ENCODE measurements at regions not wholly inside any gene's neighbourhood (a gene's known extent, or its start where the extent isn't known, plus 50 kb on each side); places are given as distances from the start of the nearest gene placed in this dataset.

- H3K36me3 ChIP-seq (ENCODE audit: control insufficient read depth in 2 of 4, insufficient read depth in 4 of 4, low read length in 3 of 4): no peaks in the 10 kb centered on the region
- WGBS, 2 experiments (ENCODE audit: extremely low coverage in 1 of 2, insufficient coverage in 1 of 2, insufficient read length in 1 of 2, insufficient replicate concordance in 2 of 2, low coverage in 1 of 2, low lambda C conversion rate in 2 of 2, missing lambda C conversion rate in 1 of 2): 97% methylated on average over 2 of the region's 2 CpGs; no CpG with 5 or more reads in 1 of the 2 experiments
- H2AFZ ChIP-seq (ENCODE audit: low read length): no peak overlapping the region
- H2BK120ac ChIP-seq (replicated peaks; ENCODE audit: low read depth, low read length): no peak overlapping the region
- H3K56ac ChIP-seq (replicated peaks; ENCODE audit: insufficient read length, low read depth, low read length): no peak overlapping the region
- H2BK5ac ChIP-seq (ENCODE audit: low read depth, low read length): no peak overlapping the region
- H2AK5ac ChIP-seq (ENCODE audit: low read depth, low read length): no peak overlapping the region
- ChIA-PET POLR2A (ENCODE audit: partially characterized antibody) (no interaction called here), CTCF (ENCODE audit: partially characterized antibody) (no interaction called here)
- H3K9me3 ChIP-seq (ENCODE audit: insufficient read depth in 2 of 2, low read depth in 1 of 2, low read length in 1 of 2): no peaks in the 10 kb centered on the region
- no peak overlapping the region for H3K9ac ChIP-seq (replicated peaks in 1 of 4; ENCODE audit: extremely low read depth in 1 of 4, low read depth in 3 of 4, low read length in 3 of 4)
- H3K14ac ChIP-seq (ENCODE audit: insufficient read length): no peak overlapping the region
- DNase-seq (ENCODE audit: low read depth in 1 of 2, low spot score in 2 of 2) (no peak), FAIRE-seq (no peak)
- H3K23me2 ChIP-seq (ENCODE audit: low read depth, low read length): no peaks in the 10 kb centered on the region
- H3K23ac ChIP-seq (ENCODE audit: insufficient read length): no peak overlapping the region
- no peaks in the 10 kb centered on the region for H3K79me1 ChIP-seq (ENCODE audit: low read depth, low read length)
- no peaks in the 10 kb centered on the region for H3K79me2 ChIP-seq (ENCODE audit: control insufficient read depth in 1 of 2, insufficient read depth in 2 of 2, low read length in 2 of 2)
- no peak overlapping the region for H3K4me3 ChIP-seq (ENCODE audit: extremely low read depth in 1 of 4, insufficient read depth in 2 of 4, low read depth in 3 of 4, low read length in 4 of 4)
- no peak overlapping the region for H3K4ac ChIP-seq (replicated peaks; ENCODE audit: insufficient read length, low read depth, low read length)
- H4K8ac ChIP-seq (ENCODE audit: extremely low read depth, insufficient read depth, low read length): no peak overlapping the region
- no peak overlapping the region for H2BK20ac ChIP-seq (ENCODE audit: low read length)
- no peak overlapping the region for H4K91ac ChIP-seq (replicated peaks; ENCODE audit: insufficient read length, low read length)
- H4K20me1 ChIP-seq (replicated peaks in 1 of 2; ENCODE audit: control insufficient read depth in 1 of 2, insufficient read depth in 2 of 2, low read length in 2 of 2): no peaks in the 10 kb centered on the region
- H3K27ac ChIP-seq (ENCODE audit: low read depth, low read length): no peak overlapping the region
- H3K4me2 ChIP-seq (ENCODE audit: insufficient read depth in 1 of 2, low read depth in 2 of 2, low read length in 2 of 2): no peak overlapping the region
- no peak overlapping the region for H3K18ac ChIP-seq (ENCODE audit: extremely low read depth, low read length)
- no peaks in the 10 kb centered on the region for H3K4me1 ChIP-seq (replicated peaks in 1 of 4; ENCODE audit: control insufficient read depth in 3 of 4, insufficient read depth in 4 of 4, low read length in 3 of 4)
- no peak overlapping the region for H2BK15ac ChIP-seq (ENCODE audit: low read length)
- no peak for TF ChIP-seq EZH2 (IDR thresholded peaks at IDR 0.05; ENCODE audit: low read depth, low read length, severe bottlenecking)
- no peak for TF ChIP-seq JUN (IDR thresholded peaks at IDR 0.05; ENCODE audit: low read depth, low read length)
- no peak for TF ChIP-seq SIRT6 (IDR thresholded peaks at IDR 0.05; ENCODE audit: low read length)
- no peak for TF ChIP-seq KDM5A (IDR thresholded peaks at IDR 0.05; ENCODE audit: low read length)
- H2BK12ac ChIP-seq (ENCODE audit: low read depth, low read length): no peak overlapping the region
- no peak overlapping the region for H4K5ac ChIP-seq (ENCODE audit: insufficient read length, low read depth, low read length)
- no peaks in the 10 kb centered on the region for H3K27me3 ChIP-seq (replicated peaks in 1 of 4; ENCODE audit: control insufficient read depth in 3 of 4, extremely low read depth in 1 of 4, insufficient read depth in 3 of 4, low read length in 3 of 4)
Observed at GRCh38 chr5:27938989-27939388, 900.6 kb upstream of the CDH9 start.

All from H1 (cell line).